SK-MEL-5 (cell line): ENCODE measurements at regions not wholly inside any gene's neighbourhood (a gene's known extent, or its start where the extent isn't known, plus 50 kb on each side); places are given as distances from the start of the nearest gene placed in this dataset.

Experiments
- DNase-seq: peaks from one replicate; pipeline ENCODE4 v3.0.0-alpha.2; 2016; ENCODE audit warnings: low read depth, low spot score
- in situ Hi-C: cut with HindIII; loops from 2 replicates; pipeline ENCODE4 v1.10.0; 2016; ENCODE audit warnings: low sequenced_read_pairs, high pct_unique_total_duplicates, low pct_unique_long_range_greater_than_20kb

GRCh38 chr3:59698091-59698490 is 648.3 kb upstream of the CFAP20DC start:
- in situ Hi-C loops, result no loop called here
- no peak for DNase-seq

- in situ Hi-C loops, result no loop called here
Measured at GRCh38 chr3:59696783-59697182, 647.0 kb upstream of the CFAP20DC start.

GRCh38 chr3:59695860-59696259 is 646.0 kb upstream of the CFAP20DC start:
- DNase-seq, result no peak
- in situ Hi-C loops, result no loop called here

More at GRCh38 chr3:59696783-59697182, 647.0 kb upstream of the CFAP20DC start:
- DNase-seq, result no peak

GRCh38 chr3:59692117-59692516 is 642.3 kb upstream of the CFAP20DC start:
- in situ Hi-C loops, result no loop called here
- no peak for DNase-seq

- DNase-seq, result no peak
- in situ Hi-C loops, result no loop called here
Measured at GRCh38 chr3:59690886-59691285, 641.1 kb upstream of the CFAP20DC start.

GRCh38 chr3:59688636-59689035 is 638.8 kb upstream of the CFAP20DC start:
- no peak for DNase-seq
- in situ Hi-C loops, result no loop called here

- in situ Hi-C loops, result no loop called here
- DNase-seq, result no peak
Measured at GRCh38 chr3:59685432-59685831, 635.6 kb upstream of the CFAP20DC start.

GRCh38 chr3:59684766-59685165 is 634.9 kb upstream of the CFAP20DC start:
- no peak for DNase-seq
- in situ Hi-C loops, result no loop called here

GRCh38 chr3:59680919-59681318 is 631.1 kb upstream of the CFAP20DC start:
- in situ Hi-C loops, result no loop called here
- no peak for DNase-seq

GRCh38 chr3:59677747-59678702 is 628.2 kb upstream of the CFAP20DC start:
- DNase-seq, result no peak
- in situ Hi-C loops, result no loop called here

- in situ Hi-C loops, result no loop called here
- DNase-seq, result no peak
Measured at GRCh38 chr3:59675495-59675894, 625.7 kb upstream of the CFAP20DC start.

GRCh38 chr3:59663076-59663850 is 613.4 kb upstream of the CFAP20DC start:
- in situ Hi-C loops, result no loop called here
- no peak for DNase-seq

GRCh38 chr3:59660852-59661625 is 611.2 kb upstream of the CFAP20DC start:
- DNase-seq, result no peak
- in situ Hi-C loops, result no loop called here

GRCh38 chr3:59660376-59660775 is 610.6 kb upstream of the CFAP20DC start:
- in situ Hi-C loops, result no loop called here
- no peak for DNase-seq

- no peak for DNase-seq
- in situ Hi-C loops, result no loop called here
Measured at GRCh38 chr3:59659755-59660154, 609.9 kb upstream of the CFAP20DC start.

- DNase-seq, result no peak
- in situ Hi-C loops, result no loop called here
Measured at GRCh38 chr3:59658866-59659265, 609.0 kb upstream of the CFAP20DC start.

- DNase-seq, result no peak
- in situ Hi-C loops, result no loop called here
Measured at GRCh38 chr3:59658274-59658673, 608.4 kb upstream of the CFAP20DC start.

GRCh38 chr3:59655418-59656015 is 605.7 kb upstream of the CFAP20DC start:
- no peak for DNase-seq
- in situ Hi-C loops, result no loop called here
